ENCODE measurements at regions not wholly inside any gene's neighbourhood (a gene's known extent, or its start where the extent isn't known, plus 50 kb on each side); places are given as distances from the start of the nearest gene placed in this dataset.
"Not testable (repeated sequence)": the region's sequence is repeated elsewhere in the genome, so short reads cannot be mapped to it uniquely, and the experiment has no call there.

- not testable (repeated sequence) for TF ChIP-seq CTCF (conservative IDR thresholded peaks at IDR 0.05; ENCODE audit: low read depth in 2 of 2); REST (IDR thresholded peaks at IDR 0.05; ENCODE audit: unreplicated experiment)
Measured at GRCh38 chr14:40008345-40008744, 576.1 kb upstream of the FBXO33 start.

All from GM23338 (cell line).